ENCODE measurements at regions not wholly inside any gene's neighbourhood (a gene's known extent, or its start where the extent isn't known, plus 50 kb on each side); places are given as distances from the start of the nearest gene placed in this dataset.
"Not testable (repeated sequence)": the region's sequence is repeated elsewhere in the genome, so short reads cannot be mapped to it uniquely, and the experiment has no call there.

- no peak overlapping the region for H3K4me2 ChIP-seq (ENCODE audit: low read length, poor library complexity, severe bottlenecking)
- H3K23ac ChIP-seq (ENCODE audit: low read length in 2 of 2): no peak overlapping the region
- peaks cover 16% of the 10 kb centered on the region for H3K9me3 ChIP-seq (ENCODE audit: control insufficient read depth, low read length)
- H3K27ac ChIP-seq (ENCODE audit: low read length, poor library complexity, severe bottlenecking): no peak overlapping the region
- no peak overlapping the region for H2BK12ac ChIP-seq (ENCODE audit: low read length in 2 of 2)
- no peak for DNase-seq
- no peak overlapping the region for H4K91ac ChIP-seq (ENCODE audit: low read length)
- H3K18ac ChIP-seq (ENCODE audit: low read depth in 1 of 2, low read length in 2 of 2): no peak overlapping the region
- no peaks in the 10 kb centered on the region for H3K36me3 ChIP-seq (ENCODE audit: control insufficient read depth in 1 of 2, insufficient read depth in 2 of 2, low read depth in 1 of 2, low read length in 2 of 2)
- no peaks in the 10 kb centered on the region for H3K4me1 ChIP-seq (ENCODE audit: control insufficient read depth, insufficient read depth, low read depth, low read length)
- H3K14ac ChIP-seq (ENCODE audit: low read length in 2 of 2): no peak overlapping the region
- no peaks in the 10 kb centered on the region for H3K27me3 ChIP-seq (ENCODE audit: control insufficient read depth in 1 of 2, insufficient read depth in 1 of 2, low read length in 2 of 2)
- no peak overlapping the region for H3K9ac ChIP-seq (ENCODE audit: low read length)
- no peak overlapping the region for H4K8ac ChIP-seq (ENCODE audit: low read length)
- H2AFZ ChIP-seq (ENCODE audit: low read depth, low read length): no peak overlapping the region
- peak overlapping the region in 1 of 2 experiments; percentile 16 for H3K4me3 ChIP-seq (ENCODE audit: insufficient read depth in 1 of 2, low read depth in 1 of 2, low read length in 2 of 2)
- no peaks in the 10 kb centered on the region for H3K79me1 ChIP-seq (replicated peaks; ENCODE audit: low read length, poor library complexity, severe bottlenecking)
- H2BK120ac ChIP-seq (ENCODE audit: low read depth, low read length): no peak overlapping the region
- H2BK15ac ChIP-seq (ENCODE audit: low read depth, poor library complexity, severe bottlenecking): no peak overlapping the region
- H2AK5ac ChIP-seq (ENCODE audit: low read length, severe bottlenecking): no peak overlapping the region
- H2BK5ac ChIP-seq (ENCODE audit: low read depth, low read length, poor library complexity, severe bottlenecking): no peak overlapping the region
- H3K4ac ChIP-seq (ENCODE audit: low read depth in 1 of 2, low read length in 2 of 2): no peak overlapping the region
These were observed 90.6 kb downstream of the CAPZA3 start for GRCh38 chr12:18828483-18828882.

- Histone ChIP-seq H3K18ac (ENCODE audit: low read depth in 1 of 2, low read length in 2 of 2) (no peak overlapping the region), H2AFZ (ENCODE audit: low read depth, low read length) (no peak overlapping the region), H2BK120ac (ENCODE audit: low read depth, low read length) (no peak overlapping the region), H3K4ac (ENCODE audit: low read depth in 1 of 2, low read length in 2 of 2) (no peak overlapping the region), H3K4me2 (ENCODE audit: low read length, poor library complexity, severe bottlenecking) (no peak overlapping the region), H4K8ac (ENCODE audit: low read length) (no peak overlapping the region), H2BK5ac (ENCODE audit: low read depth, low read length, poor library complexity, severe bottlenecking) (no peak overlapping the region), H3K9ac (ENCODE audit: low read length) (no peak overlapping the region), H3K27me3 (ENCODE audit: control insufficient read depth in 1 of 2, insufficient read depth in 1 of 2, low read length in 2 of 2) (no peaks in the 10 kb centered on the region), H3K4me1 (ENCODE audit: control insufficient read depth, insufficient read depth, low read depth, low read length) (no peaks in the 10 kb centered on the region), H3K36me3 (ENCODE audit: control insufficient read depth in 1 of 2, insufficient read depth in 2 of 2, low read depth in 1 of 2, low read length in 2 of 2) (no peaks in the 10 kb centered on the region), H3K9me3 (ENCODE audit: control insufficient read depth, low read length) (peaks cover 16% of the 10 kb centered on the region), H3K14ac (ENCODE audit: low read length in 2 of 2) (no peak overlapping the region), H4K91ac (ENCODE audit: low read length) (no peak overlapping the region), H3K27ac (ENCODE audit: low read length, poor library complexity, severe bottlenecking) (no peak overlapping the region), H2BK12ac (ENCODE audit: low read length in 2 of 2) (no peak overlapping the region), H3K79me1 (replicated peaks; ENCODE audit: low read length, poor library complexity, severe bottlenecking) (no peaks in the 10 kb centered on the region), H3K4me3 (ENCODE audit: insufficient read depth in 1 of 2, low read depth in 1 of 2, low read length in 2 of 2) (no peak overlapping the region), H3K23ac (ENCODE audit: low read length in 2 of 2) (no peak overlapping the region), H2BK15ac (ENCODE audit: low read depth, poor library complexity, severe bottlenecking) (no peak overlapping the region), H2AK5ac (ENCODE audit: low read length, severe bottlenecking) (no peak overlapping the region)
- DNase-seq: no peak
These were observed 91.1 kb downstream of the CAPZA3 start for GRCh38 chr12:18828987-18829386.

- H3K36me3 ChIP-seq (ENCODE audit: control insufficient read depth in 1 of 2, insufficient read depth in 2 of 2, low read depth in 1 of 2, low read length in 2 of 2); H3K23ac ChIP-seq (ENCODE audit: low read length in 2 of 2); H3K4me2 ChIP-seq (ENCODE audit: low read length, poor library complexity, severe bottlenecking); H3K4ac ChIP-seq (ENCODE audit: low read depth in 1 of 2, low read length in 2 of 2); H3K9ac ChIP-seq (ENCODE audit: low read length); H3K79me1 ChIP-seq (replicated peaks; ENCODE audit: low read length, poor library complexity, severe bottlenecking); H2BK15ac ChIP-seq (ENCODE audit: low read depth, poor library complexity, severe bottlenecking); H3K27ac ChIP-seq (ENCODE audit: low read length, poor library complexity, severe bottlenecking); H4K8ac ChIP-seq (ENCODE audit: low read length); H3K4me1 ChIP-seq (ENCODE audit: control insufficient read depth, insufficient read depth, low read depth, low read length); H3K4me3 ChIP-seq (ENCODE audit: insufficient read depth in 1 of 2, low read depth in 1 of 2, low read length in 2 of 2); DNase-seq; H2BK120ac ChIP-seq (ENCODE audit: low read depth, low read length); H2AFZ ChIP-seq (ENCODE audit: low read depth, low read length); H2AK5ac ChIP-seq (ENCODE audit: low read length, severe bottlenecking); H3K18ac ChIP-seq (ENCODE audit: low read depth in 1 of 2, low read length in 2 of 2); H4K91ac ChIP-seq (ENCODE audit: low read length); H2BK5ac ChIP-seq (ENCODE audit: low read depth, low read length, poor library complexity, severe bottlenecking); H3K27me3 ChIP-seq (ENCODE audit: control insufficient read depth in 1 of 2, insufficient read depth in 1 of 2, low read length in 2 of 2); H3K14ac ChIP-seq (ENCODE audit: low read length in 2 of 2); H2BK12ac ChIP-seq (ENCODE audit: low read length in 2 of 2): not testable (repeated sequence)
- peaks cover 13% of the 10 kb centered on the region for H3K9me3 ChIP-seq (ENCODE audit: control insufficient read depth, low read length)
- 64% methylated on average over 2 of the region's 2 CpGs for WGBS
These were observed 95.0 kb downstream of the CAPZA3 start for GRCh38 chr12:18832932-18833331.

GRCh38 chr12:18837025-18837424 is 99.1 kb downstream of the CAPZA3 start:
- no peaks in the 10 kb centered on the region for H3K36me3 ChIP-seq (ENCODE audit: control insufficient read depth in 1 of 2, insufficient read depth in 2 of 2, low read depth in 1 of 2, low read length in 2 of 2)
- H4K91ac ChIP-seq (ENCODE audit: low read length): no peak overlapping the region
- 15% methylated on average over 4 of the region's 4 CpGs for WGBS
- no peak overlapping the region for H3K23ac ChIP-seq (ENCODE audit: low read length in 2 of 2)
- H2AFZ ChIP-seq (ENCODE audit: low read depth, low read length): no peak overlapping the region
- H3K4me1 ChIP-seq (ENCODE audit: control insufficient read depth, insufficient read depth, low read depth, low read length): no peaks in the 10 kb centered on the region
- H2BK120ac ChIP-seq (ENCODE audit: low read depth, low read length): no peak overlapping the region
- peaks cover 3% of the 10 kb centered on the region for H3K9me3 ChIP-seq (ENCODE audit: control insufficient read depth, low read length)
- H4K8ac ChIP-seq (ENCODE audit: low read length): no peak overlapping the region
- no peak overlapping the region for H3K4me3 ChIP-seq (ENCODE audit: insufficient read depth in 1 of 2, low read depth in 1 of 2, low read length in 2 of 2)
- no peak overlapping the region for H3K18ac ChIP-seq (ENCODE audit: low read depth in 1 of 2, low read length in 2 of 2)
- H3K27ac ChIP-seq (ENCODE audit: low read length, poor library complexity, severe bottlenecking): no peak overlapping the region
- no peak overlapping the region for H3K9ac ChIP-seq (ENCODE audit: low read length)
- H2BK12ac ChIP-seq (ENCODE audit: low read length in 2 of 2): no peak overlapping the region
- H2BK15ac ChIP-seq (ENCODE audit: low read depth, poor library complexity, severe bottlenecking): no peak overlapping the region
- no peaks in the 10 kb centered on the region for H3K27me3 ChIP-seq (ENCODE audit: control insufficient read depth in 1 of 2, insufficient read depth in 1 of 2, low read length in 2 of 2)
- H3K79me1 ChIP-seq (replicated peaks; ENCODE audit: low read length, poor library complexity, severe bottlenecking): no peaks in the 10 kb centered on the region
- H3K4me2 ChIP-seq (ENCODE audit: low read length, poor library complexity, severe bottlenecking): no peak overlapping the region
- no peak overlapping the region for H3K14ac ChIP-seq (ENCODE audit: low read length in 2 of 2)
- no peak overlapping the region for H2AK5ac ChIP-seq (ENCODE audit: low read length, severe bottlenecking)
- peak; percentile 91 for DNase-seq
- no peak overlapping the region for H2BK5ac ChIP-seq (ENCODE audit: low read depth, low read length, poor library complexity, severe bottlenecking)
- H3K4ac ChIP-seq (ENCODE audit: low read depth in 1 of 2, low read length in 2 of 2): no peak overlapping the region
